Esophagus muscularis mucosa (tissue), 4 donors: ENCODE measurements at regions not wholly inside any gene's neighbourhood (a gene's known extent, or its start where the extent isn't known, plus 50 kb on each side); places are given as distances from the start of the nearest gene placed in this dataset.

Experiments used
- DNase-seq: peaks from one replicate; pipeline ENCODE4 v3.0.0-alpha.2; 2017; ENCODE audit errors: extremely low spot score
- H3K27ac ChIP-seq, 4 donors: fragments of 200-600 bp; sonication (generic); replicated peaks in 1 of 4; 1 replicate in 3 of 4; 2 replicates in 1 of 4; pipeline ENCODE4 v1.5.1; 2016 to 2019; ENCODE audit warnings: mild to moderate bottlenecking in 1 of 4
- H3K27me3 ChIP-seq, 4 donors: fragments of 200-600 bp; sonication (generic); one replicate each; pipeline versions ENCODE4 v1.5.1 to v1.6.0; 2016 to 2019
- H3K36me3 ChIP-seq, 4 donors: fragments of 200-600 bp; sonication (generic); one replicate each; pipeline ENCODE4 v1.5.1; 2016 to 2019
- H3K4me1 ChIP-seq, 4 donors: fragments of 200-600 bp; sonication (generic); one replicate each; pipeline ENCODE4 v1.5.1; 2016 to 2019
- H3K4me3 ChIP-seq, 4 donors: fragments of 200-600 bp; sonication (generic); 1 replicate in 2 of 4; 2 replicates in 2 of 4; pipeline ENCODE4 v1.5.1; 2016 to 2019; ENCODE audit warnings: mild to moderate bottlenecking in 4 of 4, moderate library complexity in 1 of 4
- H3K9me3 ChIP-seq, 4 donors: fragments of 200-600 bp; sonication (generic); 1 replicate in 3 of 4; 2 replicates in 1 of 4; pipeline ENCODE4 v1.5.1; 2016 to 2019
- EP300 ChIP-seq: sonication (generic); formaldehyde crosslinking; IDR thresholded peaks from one replicate; pipeline ENCODE4 v1.6.1; 2017; ENCODE audit warnings: antibody characterized with exemption
- POLR2A ChIP-seq: fragments of 450-650 bp; IDR thresholded peaks from one replicate; pipeline ENCODE4 v1.6.1; 2017; ENCODE audit warnings: antibody characterized with exemption, moderate library complexity, mild to moderate bottlenecking, low read depth
- POLR2AphosphoS5 ChIP-seq, 2 donors: sonication (generic); formaldehyde crosslinking; IDR thresholded peaks; one replicate each; pipeline ENCODE4 v1.6.1; 2017; ENCODE audit warnings: antibody characterized with exemption in 2 of 2
- WGBS: methylation state at CpG from one replicate; pipeline ENCODE4 v1.1.5; 2018; 5-methylcytosine and 5-hydroxymethylcytosine counted together
- intact Hi-C: fragments of 100-400 bp; cut with DNase I; formaldehyde crosslinking; loops from one replicate; pipeline ENCODE4 v1.15.1; 2023
- TF ChIP-seq, protein P1 (sequence below), 3 experiments: fragments of 200-600 bp in 2 of 3; fragments of 450-650 bp in 1 of 3; sonication (generic) in 2 of 3; IDR thresholded peaks; one replicate each; pipeline ENCODE4 v1.5.1; 2017 to 2019; ENCODE audit warnings: antibody characterized with exemption in 3 of 3, mild to moderate bottlenecking in 2 of 3, moderate library complexity in 1 of 3

DNA sequence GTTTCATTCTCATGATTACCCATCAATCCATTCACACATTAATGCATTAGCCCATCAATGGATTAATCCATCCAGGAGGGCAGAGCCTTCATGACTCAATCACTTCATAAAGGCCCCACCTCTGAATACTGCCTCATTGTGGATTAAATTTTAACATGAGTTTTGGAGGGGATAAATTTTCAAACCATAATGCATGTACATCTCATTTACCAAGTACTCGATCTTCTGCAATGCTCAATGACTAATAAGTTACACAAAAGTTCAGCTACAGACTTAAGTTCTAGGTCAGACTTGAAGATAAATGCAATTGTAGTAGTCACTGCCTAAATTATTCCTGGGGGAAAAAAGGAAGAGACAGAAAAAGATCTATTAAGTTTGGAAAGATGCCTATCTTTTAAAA lies 120.0 kb upstream of the OSR1 start:
- H3K27me3 ChIP-seq: no peaks in the 10 kb centered on the region
- no peak overlapping the region for H3K27ac ChIP-seq
- no peak for TF ChIP-seq POLR2A
- TF ChIP-seq POLR2AphosphoS5 (IDR thresholded peaks at IDR 0.05): no peak
- TF ChIP-seq, protein P1, sequence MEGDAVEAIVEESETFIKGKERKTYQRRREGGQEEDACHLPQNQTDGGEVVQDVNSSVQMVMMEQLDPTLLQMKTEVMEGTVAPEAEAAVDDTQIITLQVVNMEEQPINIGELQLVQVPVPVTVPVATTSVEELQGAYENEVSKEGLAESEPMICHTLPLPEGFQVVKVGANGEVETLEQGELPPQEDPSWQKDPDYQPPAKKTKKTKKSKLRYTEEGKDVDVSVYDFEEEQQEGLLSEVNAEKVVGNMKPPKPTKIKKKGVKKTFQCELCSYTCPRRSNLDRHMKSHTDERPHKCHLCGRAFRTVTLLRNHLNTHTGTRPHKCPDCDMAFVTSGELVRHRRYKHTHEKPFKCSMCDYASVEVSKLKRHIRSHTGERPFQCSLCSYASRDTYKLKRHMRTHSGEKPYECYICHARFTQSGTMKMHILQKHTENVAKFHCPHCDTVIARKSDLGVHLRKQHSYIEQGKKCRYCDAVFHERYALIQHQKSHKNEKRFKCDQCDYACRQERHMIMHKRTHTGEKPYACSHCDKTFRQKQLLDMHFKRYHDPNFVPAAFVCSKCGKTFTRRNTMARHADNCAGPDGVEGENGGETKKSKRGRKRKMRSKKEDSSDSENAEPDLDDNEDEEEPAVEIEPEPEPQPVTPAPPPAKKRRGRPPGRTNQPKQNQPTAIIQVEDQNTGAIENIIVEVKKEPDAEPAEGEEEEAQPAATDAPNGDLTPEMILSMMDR (IDR thresholded peaks at IDR 0.05): no peak
- TF ChIP-seq EP300: no peak
- H3K4me3 ChIP-seq: no peak overlapping the region
- DNase-seq: no peak
- H3K9me3 ChIP-seq: no peaks in the 10 kb centered on the region
- H3K4me1 ChIP-seq: peaks cover 0 to 12% (median 9%) of the 10 kb centered on the region in 4 donors
- no peaks in the 10 kb centered on the region for H3K36me3 ChIP-seq
- intact Hi-C loops: no loop called here
- WGBS: 77% methylated on average over 1 of the region's 1 CpG

DNA sequence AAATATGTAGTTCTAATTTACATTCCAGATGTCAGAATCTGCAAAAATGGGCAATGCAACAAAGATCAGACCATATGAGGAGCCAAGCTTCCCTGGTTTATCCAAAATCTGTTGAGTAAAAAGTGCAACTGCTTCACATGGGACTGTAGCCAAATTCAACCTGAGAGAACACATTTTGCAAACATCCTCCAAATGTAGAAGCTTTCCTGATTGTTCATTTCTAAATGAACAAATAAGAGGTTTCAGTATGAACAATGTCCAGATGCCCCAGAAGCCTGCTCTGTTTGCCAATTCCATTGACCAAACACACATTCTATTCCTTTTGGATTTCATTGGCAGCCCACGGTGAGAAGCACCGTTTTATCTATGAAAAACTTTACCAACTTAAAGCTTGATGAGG lies 117.9 kb upstream of the OSR1 start:
- no peak overlapping the region for H3K4me3 ChIP-seq
- no peaks in the 10 kb centered on the region for H3K9me3 ChIP-seq
- intact Hi-C loops: no loop called here
- WGBS: 48% methylated on average over 2 of the region's 2 CpGs
- no peaks in the 10 kb centered on the region for H3K36me3 ChIP-seq
- no peaks in the 10 kb centered on the region for H3K27me3 ChIP-seq
- no peak for DNase-seq
- H3K4me1 ChIP-seq: peaks cover 0 to 12% (median 9%) of the 10 kb centered on the region in 4 donors
- TF ChIP-seq EP300 (no peak), POLR2AphosphoS5 (IDR thresholded peaks at IDR 0.05) (no peak), POLR2A (no peak)
- TF ChIP-seq, protein P1 (IDR thresholded peaks at IDR 0.05): no peak
- no peak overlapping the region for H3K27ac ChIP-seq

DNA sequence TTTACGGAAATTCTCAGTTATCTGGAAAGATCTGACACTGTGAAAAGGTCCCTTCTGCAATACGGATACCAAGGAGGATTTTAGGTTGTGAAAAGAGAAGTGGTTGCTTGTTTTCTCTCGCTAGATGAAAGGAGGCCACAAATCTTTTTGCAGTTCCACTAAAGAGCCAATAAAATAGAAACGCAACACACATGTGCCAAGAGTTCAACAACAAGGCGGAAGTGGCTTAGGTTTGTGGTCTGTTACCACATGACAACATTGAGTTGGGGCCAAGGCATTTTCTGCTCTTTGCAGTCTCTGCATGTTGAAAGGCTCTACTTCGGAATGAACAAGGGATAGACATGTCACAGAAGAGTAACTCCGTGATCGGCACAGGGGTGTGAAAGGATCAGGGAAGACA lies 115.7 kb upstream of the OSR1 start:
- DNase-seq: no peak
- no peaks in the 10 kb centered on the region for H3K9me3 ChIP-seq
- no peak overlapping the region for H3K27ac ChIP-seq
- TF ChIP-seq POLR2AphosphoS5 (IDR thresholded peaks at IDR 0.05) (no peak), EP300 (no peak), POLR2A (no peak)
- TF ChIP-seq, protein P1 (IDR thresholded peaks at IDR 0.05): no peak
- no peaks in the 10 kb centered on the region for H3K27me3 ChIP-seq
- intact Hi-C loops: no loop called here
- H3K4me3 ChIP-seq: no peak overlapping the region
- WGBS: 78% methylated on average over 8 of the region's 8 CpGs
- H3K36me3 ChIP-seq: no peaks in the 10 kb centered on the region
- peaks cover 0 to 12% (median 9%) of the 10 kb centered on the region in 4 donors for H3K4me1 ChIP-seq

DNA sequence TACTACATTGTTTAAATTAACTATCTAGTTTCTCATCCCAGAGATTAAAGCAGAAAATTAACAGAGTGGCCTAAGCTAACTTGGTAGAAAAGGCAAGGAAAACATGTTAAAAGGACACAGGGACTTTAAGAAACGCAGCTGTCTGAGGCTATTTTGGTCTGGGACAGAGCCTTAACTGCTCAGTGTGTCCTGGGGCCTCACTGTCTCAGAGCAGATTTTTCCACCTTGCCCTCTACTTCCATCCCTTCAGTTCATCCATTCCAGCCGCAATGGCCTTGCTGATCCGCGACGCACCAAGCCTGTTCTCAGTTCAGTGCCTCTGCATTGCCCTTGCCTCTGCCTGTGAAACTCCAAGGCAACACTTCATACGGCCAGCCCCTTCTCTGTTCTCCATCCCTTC lies 114.9 kb upstream of the OSR1 start:
- H3K4me1 ChIP-seq: peaks cover 0 to 12% (median 9%) of the 10 kb centered on the region in 4 donors
- WGBS: 72% methylated on average over 6 of the region's 6 CpGs
- no peak overlapping the region for H3K27ac ChIP-seq
- intact Hi-C loops: no loop called here
- no peaks in the 10 kb centered on the region for H3K36me3 ChIP-seq
- DNase-seq: no peak
- no peaks in the 10 kb centered on the region for H3K9me3 ChIP-seq
- H3K4me3 ChIP-seq: no peak overlapping the region
- TF ChIP-seq, protein P1 (IDR thresholded peaks at IDR 0.05): no peak
- no peak for TF ChIP-seq POLR2A
- TF ChIP-seq POLR2AphosphoS5 (IDR thresholded peaks at IDR 0.05): no peak
- no peak for TF ChIP-seq EP300
- no peaks in the 10 kb centered on the region for H3K27me3 ChIP-seq

DNA sequence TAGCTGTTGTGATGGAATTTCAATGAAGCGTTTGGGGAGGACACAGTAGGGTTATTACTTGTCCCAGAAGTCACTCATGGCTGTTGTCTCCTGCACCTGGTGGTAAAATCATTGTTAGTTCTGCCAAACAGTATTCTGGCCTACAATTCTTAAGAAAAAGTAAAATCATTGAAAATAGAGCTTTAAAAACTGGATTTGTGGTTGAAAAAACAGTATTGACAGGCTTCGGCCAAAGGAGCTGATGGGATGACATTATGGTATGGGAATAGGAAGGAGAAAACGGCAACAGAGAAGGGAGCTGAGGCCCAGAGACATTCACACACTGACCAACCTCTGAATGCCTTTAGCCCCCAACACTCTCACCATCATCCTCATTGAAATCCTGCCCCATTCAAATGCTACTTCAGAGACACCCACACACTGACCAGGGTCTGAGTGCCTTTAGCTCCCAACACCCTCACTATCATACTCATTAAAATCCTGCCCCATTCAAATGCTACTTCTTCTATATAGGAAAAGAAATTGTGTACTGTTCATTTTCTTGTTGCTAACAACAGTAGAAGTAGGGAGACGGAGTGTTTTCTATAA lies 114.1 kb upstream of the OSR1 start:
- intact Hi-C loops: no loop called here
- TF ChIP-seq POLR2A: no peak
- no peak for TF ChIP-seq POLR2AphosphoS5 (IDR thresholded peaks at IDR 0.05)
- TF ChIP-seq, protein P1 (IDR thresholded peaks at IDR 0.05): no peak
- TF ChIP-seq EP300: no peak
- Histone ChIP-seq H3K27ac (no peak overlapping the region), H3K4me1 (peaks cover 0 to 12% (median 9%) of the 10 kb centered on the region in 4 donors), H3K36me3 (no peaks in the 10 kb centered on the region), H3K9me3 (no peaks in the 10 kb centered on the region), H3K27me3 (no peaks in the 10 kb centered on the region), H3K4me3 (no peak overlapping the region)
- 82% methylated on average over 4 of the region's 4 CpGs for WGBS
- no peak for DNase-seq
